ENCODE measurements at regions not wholly inside any gene's neighbourhood (a gene's known extent, or its start where the extent isn't known, plus 50 kb on each side); places are given as distances from the start of the nearest gene placed in this dataset.

DNA sequence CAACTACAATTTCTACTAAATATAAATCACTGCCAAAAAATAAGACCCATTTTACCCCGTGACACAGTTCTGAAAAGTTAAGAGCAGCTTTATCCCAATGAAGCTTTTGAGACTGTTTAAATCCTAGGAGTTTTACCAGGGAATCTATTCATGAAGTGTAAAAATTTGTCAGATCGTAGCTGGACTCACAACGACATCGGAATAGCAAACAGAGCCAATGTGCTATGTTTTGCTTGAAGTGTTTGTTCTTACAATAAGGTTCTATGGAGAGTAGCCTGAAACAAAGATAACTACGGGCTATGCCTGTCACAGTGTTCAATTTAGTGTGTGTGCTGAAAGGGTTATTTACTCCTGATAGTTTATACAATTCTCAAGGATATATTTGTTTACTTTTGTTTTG, 78.5 kb upstream of the L3MBTL4 start:
- H3K9me2 ChIP-seq (ENCODE audit: insufficient read depth) = no peaks in the 10 kb centered on the region
- DNase-seq (ENCODE audit: low read depth, low spot score) (no peak), ATAC-seq (no peak)
- H4K20me1 ChIP-seq (ENCODE audit: insufficient read depth) = no peaks in the 10 kb centered on the region
- no peak overlapping the region for H3K9ac ChIP-seq (ENCODE audit: low read length)
- no peak overlapping the region for H3K4me3 ChIP-seq (replicated peaks in 1 of 2; ENCODE audit: low read depth in 1 of 2, low read length in 2 of 2)
- no peaks in the 10 kb centered on the region for H3K79me2 ChIP-seq (ENCODE audit: insufficient read depth, low read length)
- peaks cover 0 to 2% of the 10 kb centered on the region in 2 experiments; a peak in 2 of 4 replicates for H3K9me3 ChIP-seq (ENCODE audit: control insufficient read depth in 1 of 2, insufficient read depth in 1 of 2, low read depth in 1 of 2, low read length in 2 of 2)
- H3K27ac ChIP-seq (ENCODE audit: low read depth, low read length) = no peak overlapping the region
- CTCF ChIA-PET = no interaction called here
- H3K36me3 ChIP-seq (ENCODE audit: control insufficient read depth in 1 of 2, insufficient read depth in 2 of 2, low read length in 2 of 2) = no peaks in the 10 kb centered on the region
- no TSS peak for BruUV-seq (replicated peaks)
- no peak for TF ChIP-seq EZH2phosphoT487 (IDR thresholded peaks at IDR 0.05; ENCODE audit: borderline replicate concordance)
- no peak for TF ChIP-seq YY1 (IDR thresholded peaks at IDR 0.05; ENCODE audit: extremely low read depth, insufficient replicate concordance, low read depth, low read length)
- RAD21 ChIA-PET (ENCODE audit: low non-redundant PET in 1 of 2, low total read pairs in 2 of 2, uncharacterized antibody in 2 of 2, unreplicated experiment in 2 of 2) = no interaction called here
- intact Hi-C loops (cut with micrococcal nuclease) = no loop called here
- POLR2A ChIA-PET = no interaction called here
- H2AFZ ChIP-seq (ENCODE audit: low read depth, low read length, poor library complexity, severe bottlenecking) = no peak overlapping the region
- H3K27me3 ChIP-seq (ENCODE audit: insufficient read depth, low read length) = no peaks in the 10 kb centered on the region
- H3K4me1 ChIP-seq (ENCODE audit: control insufficient read depth in 1 of 2, insufficient read depth in 2 of 2, low read length in 2 of 2) = no peaks in the 10 kb centered on the region
- no peak overlapping the region for H3K4me2 ChIP-seq (ENCODE audit: low read length)

DNA sequence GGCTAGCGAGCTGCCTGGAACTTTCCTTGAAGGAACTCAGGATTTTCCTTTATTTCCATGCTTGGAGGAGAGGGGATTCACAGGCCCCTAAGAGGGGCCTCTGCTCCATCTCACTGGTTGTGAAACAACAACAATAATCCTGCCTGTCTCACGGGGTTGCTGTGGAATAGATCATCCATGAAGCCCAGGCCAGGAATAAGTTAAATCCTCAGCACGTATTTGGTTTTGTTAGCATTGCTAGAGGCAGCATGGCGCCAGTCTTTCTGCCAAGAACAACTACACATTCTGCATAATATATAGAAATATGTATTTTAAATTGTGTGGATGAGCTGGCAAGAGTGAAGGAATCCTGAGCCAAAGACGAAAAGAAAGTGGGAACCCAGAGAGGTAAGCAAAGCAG, 80.8 kb upstream of the L3MBTL4 start:
- no peak overlapping the region for H3K9ac ChIP-seq (ENCODE audit: low read length)
- no peak overlapping the region for H3K27ac ChIP-seq (ENCODE audit: low read depth, low read length)
- no peaks in the 10 kb centered on the region for H3K4me1 ChIP-seq (ENCODE audit: control insufficient read depth in 1 of 2, insufficient read depth in 2 of 2, low read length in 2 of 2)
- POLR2A ChIA-PET = no interaction called here
- no peaks in the 10 kb centered on the region for H3K9me2 ChIP-seq (ENCODE audit: insufficient read depth)
- no TSS peak for BruUV-seq (replicated peaks)
- intact Hi-C loops (cut with micrococcal nuclease) = no loop called here
- H4K20me1 ChIP-seq (ENCODE audit: insufficient read depth) = no peaks in the 10 kb centered on the region
- ATAC-seq = no peak
- H3K4me3 ChIP-seq (replicated peaks in 1 of 2; ENCODE audit: low read depth in 1 of 2, low read length in 2 of 2) = no peak overlapping the region
- no peak for DNase-seq (ENCODE audit: low read depth, low spot score)
- no peaks in the 10 kb centered on the region for H3K36me3 ChIP-seq (ENCODE audit: control insufficient read depth in 1 of 2, insufficient read depth in 2 of 2, low read length in 2 of 2)
- RAD21 ChIA-PET (ENCODE audit: low non-redundant PET in 1 of 2, low total read pairs in 2 of 2, uncharacterized antibody in 2 of 2, unreplicated experiment in 2 of 2) = no interaction called here
- H3K9me3 ChIP-seq (ENCODE audit: control insufficient read depth in 1 of 2, insufficient read depth in 1 of 2, low read depth in 1 of 2, low read length in 2 of 2) = no peaks in the 10 kb centered on the region; a peak in 2 of 4 replicates
- CTCF ChIA-PET = no interaction called here
- no peaks in the 10 kb centered on the region for H3K27me3 ChIP-seq (ENCODE audit: insufficient read depth, low read length)
- no peak overlapping the region for H3K4me2 ChIP-seq (ENCODE audit: low read length)
- TF ChIP-seq, protein P1, sequence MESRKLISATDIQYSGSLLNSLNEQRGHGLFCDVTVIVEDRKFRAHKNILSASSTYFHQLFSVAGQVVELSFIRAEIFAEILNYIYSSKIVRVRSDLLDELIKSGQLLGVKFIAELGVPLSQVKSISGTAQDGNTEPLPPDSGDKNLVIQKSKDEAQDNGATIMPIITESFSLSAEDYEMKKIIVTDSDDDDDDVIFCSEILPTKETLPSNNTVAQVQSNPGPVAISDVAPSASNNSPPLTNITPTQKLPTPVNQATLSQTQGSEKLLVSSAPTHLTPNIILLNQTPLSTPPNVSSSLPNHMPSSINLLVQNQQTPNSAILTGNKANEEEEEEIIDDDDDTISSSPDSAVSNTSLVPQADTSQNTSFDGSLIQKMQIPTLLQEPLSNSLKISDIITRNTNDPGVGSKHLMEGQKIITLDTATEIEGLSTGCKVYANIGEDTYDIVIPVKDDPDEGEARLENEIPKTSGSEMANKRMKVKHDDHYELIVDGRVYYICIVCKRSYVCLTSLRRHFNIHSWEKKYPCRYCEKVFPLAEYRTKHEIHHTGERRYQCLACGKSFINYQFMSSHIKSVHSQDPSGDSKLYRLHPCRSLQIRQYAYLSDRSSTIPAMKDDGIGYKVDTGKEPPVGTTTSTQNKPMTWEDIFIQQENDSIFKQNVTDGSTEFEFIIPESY (IDR thresholded peaks at IDR 0.05; ENCODE audit: extremely low read depth, insufficient replicate concordance, low read length) = no peak
- no peak for TF ChIP-seq RAD21 (IDR thresholded peaks at IDR 0.05; ENCODE audit: low read depth)
- no peaks in the 10 kb centered on the region for H3K79me2 ChIP-seq (ENCODE audit: insufficient read depth, low read length)
- no peak overlapping the region for H2AFZ ChIP-seq (ENCODE audit: low read depth, low read length, poor library complexity, severe bottlenecking)
